G401 (cell line): ENCODE measurements at regions not wholly inside any gene's neighbourhood (a gene's known extent, or its start where the extent isn't known, plus 50 kb on each side); places are given as distances from the start of the nearest gene placed in this dataset.
"Not testable (repeated sequence)": the region's sequence is repeated elsewhere in the genome, so short reads cannot be mapped to it uniquely, and the experiment has no call there.

Experiments
- DNase-seq: peaks from one replicate; pipeline ENCODE4 v3.0.0-alpha.2; 2015; ENCODE audit warnings: low spot score
- in situ Hi-C: cut with HindIII; loops from 2 replicates; pipeline ENCODE4 v1.10.0; 2016; ENCODE audit warnings: low sequenced_read_pairs, mixed read lengths

DNA sequence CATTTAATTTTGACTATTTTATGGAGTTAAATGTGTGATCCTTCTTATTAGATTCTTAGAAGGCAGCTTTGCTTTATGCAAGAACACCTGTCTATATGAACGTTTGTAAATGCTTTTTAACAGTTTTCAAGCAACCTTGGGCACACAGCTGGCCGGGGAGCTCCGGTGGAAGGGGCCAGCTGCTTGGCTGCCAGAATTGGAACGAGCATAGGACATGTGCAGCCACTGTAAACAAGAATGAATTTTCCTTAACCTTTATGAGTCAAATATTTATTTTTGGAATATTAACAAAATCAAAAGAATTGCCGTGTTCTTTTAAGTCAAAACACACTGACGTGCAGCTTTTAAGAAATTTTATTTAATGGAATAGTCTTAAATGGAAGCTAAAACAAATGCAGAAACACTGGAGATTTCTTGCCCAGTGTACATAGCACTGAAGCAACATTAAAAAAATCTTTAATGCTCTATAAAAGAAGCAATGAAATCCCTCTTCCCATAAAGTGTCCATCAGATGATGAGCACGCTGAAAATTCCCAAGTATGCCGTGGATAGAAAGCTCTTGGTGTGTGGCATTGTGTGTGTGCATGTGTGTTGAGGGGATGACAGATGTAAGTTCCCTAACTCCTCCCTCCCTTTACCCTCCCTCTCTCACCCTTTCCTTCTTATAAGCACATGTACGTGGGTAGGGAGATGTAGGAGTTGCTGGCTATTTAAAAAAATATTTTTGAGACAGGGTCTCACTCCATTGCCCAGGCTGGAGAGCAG is 208.9 kb upstream of the EXOC2 start:
- in situ Hi-C loops: no loop called here
- no peak for DNase-seq

DNA sequence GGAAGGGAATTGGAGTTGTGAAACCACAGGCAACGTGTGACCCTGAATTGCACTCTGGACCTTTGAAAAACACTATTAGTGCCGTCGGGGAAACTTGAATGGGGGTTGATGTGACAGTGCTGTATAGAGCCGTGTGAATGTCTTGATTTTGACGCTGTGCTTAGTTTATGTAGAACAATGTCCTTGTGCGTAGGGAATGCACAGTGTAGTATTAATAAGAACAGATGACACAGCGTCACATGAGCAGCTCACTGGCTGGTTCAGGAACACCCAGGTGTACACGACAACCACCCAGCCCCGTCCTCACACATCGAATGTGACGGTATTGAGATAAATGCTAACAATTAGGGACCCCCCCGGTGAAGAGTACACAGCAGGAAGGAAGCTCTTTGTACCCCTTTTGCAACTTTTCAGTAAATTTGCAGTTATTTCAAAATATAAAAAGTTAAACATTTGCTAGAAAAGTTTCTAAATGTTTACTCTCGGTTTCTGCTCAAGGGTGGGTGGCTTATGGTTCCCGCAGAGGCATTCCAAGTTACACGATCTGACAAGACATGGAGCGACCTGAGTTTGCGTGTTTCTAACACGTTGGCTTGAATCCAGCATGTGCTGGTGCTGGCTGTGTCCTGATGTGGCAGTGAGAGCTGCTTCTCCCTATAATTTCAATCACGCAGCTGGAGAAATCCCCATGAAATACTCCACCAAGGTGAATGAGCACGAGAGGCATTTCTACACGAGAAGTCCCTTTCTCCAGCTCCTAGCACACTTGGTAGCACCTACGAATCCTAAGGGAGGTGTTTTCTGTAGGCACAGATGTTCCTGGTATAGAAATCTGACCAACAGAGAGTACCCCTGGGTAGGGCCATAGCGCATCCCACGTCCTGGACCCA is 208.0 kb upstream of the EXOC2 start:
- DNase-seq: no peak

DNA sequence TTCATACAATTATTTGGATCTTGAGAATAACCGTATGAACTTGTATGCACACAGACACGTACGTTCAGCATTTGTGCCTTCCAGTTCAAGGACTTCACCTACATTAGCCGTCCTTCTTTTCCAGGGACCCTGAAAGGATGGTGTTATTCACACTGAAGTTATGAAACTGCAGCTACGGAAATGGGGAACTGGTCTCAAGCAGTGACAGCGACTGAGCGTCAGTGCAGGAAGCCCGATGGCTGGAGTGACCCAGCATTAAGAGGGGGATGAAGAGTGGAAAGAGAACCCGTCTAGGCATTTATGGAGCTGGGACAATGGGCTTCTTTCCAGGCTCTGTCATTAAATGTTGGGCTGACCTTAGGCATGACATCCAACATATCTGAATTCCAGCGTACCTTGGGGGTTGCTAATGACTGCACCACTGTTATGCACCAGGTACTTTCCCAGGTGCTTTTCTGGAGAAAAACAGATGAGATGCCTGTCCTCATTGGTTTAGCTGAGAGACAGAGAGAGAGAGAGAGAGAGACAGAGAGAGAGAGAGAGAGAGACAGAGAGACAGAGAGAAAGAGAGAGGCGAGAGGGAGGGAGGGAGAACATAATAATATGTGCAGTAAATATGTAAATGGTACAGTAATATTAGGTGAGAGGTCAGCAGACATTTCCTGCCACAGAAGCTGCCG is 204.7 kb upstream of the EXOC2 start:
- in situ Hi-C loops: no loop called here
- no peak for DNase-seq

More for the DNA sequence above, 208.0 kb upstream of the EXOC2 start:
- in situ Hi-C loops: no loop called here

DNA sequence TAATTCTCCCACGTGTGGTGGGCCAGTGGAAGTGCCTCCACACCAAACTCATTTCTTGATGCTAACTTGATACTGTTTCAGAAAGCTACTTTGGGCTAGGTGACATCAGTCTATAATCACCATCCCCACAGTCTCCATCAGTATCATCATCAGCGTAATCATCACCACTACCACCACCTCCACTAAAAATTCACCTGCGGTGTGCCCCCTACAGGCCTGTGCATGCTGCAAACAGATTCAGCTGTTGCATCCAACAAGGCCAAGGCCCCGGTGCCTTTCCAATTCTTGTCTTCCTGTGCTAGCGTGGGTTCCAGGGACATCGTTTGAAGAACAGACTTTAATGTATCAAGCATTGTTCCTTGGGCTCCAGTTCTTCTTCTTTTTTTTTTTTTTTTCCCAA is 201.3 kb upstream of the EXOC2 start:
- in situ Hi-C loops: no loop called here
- no peak for DNase-seq

DNA sequence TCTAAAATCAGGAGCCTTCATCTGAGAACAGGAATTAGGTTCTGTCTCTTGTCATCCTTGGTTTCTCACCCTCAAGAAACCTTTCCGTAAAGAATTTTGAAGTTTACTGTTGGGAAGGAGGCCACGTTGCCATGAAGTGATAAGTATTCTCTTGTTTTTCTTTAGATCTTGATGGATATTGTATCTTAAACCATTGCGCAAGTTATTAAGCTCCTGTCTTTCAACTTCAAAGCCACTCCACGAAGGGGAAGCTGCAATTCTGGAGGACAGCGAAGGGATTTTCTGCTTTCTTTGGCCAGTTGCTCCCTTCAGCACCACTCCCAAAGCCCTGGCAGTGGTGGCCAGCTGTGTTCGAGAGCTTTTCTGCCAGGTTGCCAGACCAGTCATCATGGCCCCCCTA is 198.1 kb upstream of the EXOC2 start:
- DNase-seq: no peak
- in situ Hi-C loops: no loop called here

DNA sequence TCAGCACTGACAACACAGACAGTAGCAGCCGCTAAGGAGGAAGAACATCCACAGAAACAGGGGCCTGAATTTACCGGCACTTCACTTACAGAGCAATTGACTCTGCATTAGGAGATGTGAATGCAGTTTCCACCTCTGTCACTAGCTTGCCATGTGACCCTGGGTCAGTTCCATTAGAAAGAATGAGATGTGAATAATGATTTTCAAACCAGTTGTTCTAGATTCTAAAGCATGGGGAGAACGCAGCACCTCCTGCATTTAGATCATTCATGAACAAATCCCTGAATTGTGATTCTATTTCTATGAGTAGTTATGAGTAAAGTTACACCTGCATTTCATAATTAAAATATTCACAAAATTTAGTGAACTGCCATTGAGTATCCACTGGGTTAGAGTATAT is 197.3 kb upstream of the EXOC2 start:
- in situ Hi-C loops: no loop called here
- DNase-seq: no peak

DNA sequence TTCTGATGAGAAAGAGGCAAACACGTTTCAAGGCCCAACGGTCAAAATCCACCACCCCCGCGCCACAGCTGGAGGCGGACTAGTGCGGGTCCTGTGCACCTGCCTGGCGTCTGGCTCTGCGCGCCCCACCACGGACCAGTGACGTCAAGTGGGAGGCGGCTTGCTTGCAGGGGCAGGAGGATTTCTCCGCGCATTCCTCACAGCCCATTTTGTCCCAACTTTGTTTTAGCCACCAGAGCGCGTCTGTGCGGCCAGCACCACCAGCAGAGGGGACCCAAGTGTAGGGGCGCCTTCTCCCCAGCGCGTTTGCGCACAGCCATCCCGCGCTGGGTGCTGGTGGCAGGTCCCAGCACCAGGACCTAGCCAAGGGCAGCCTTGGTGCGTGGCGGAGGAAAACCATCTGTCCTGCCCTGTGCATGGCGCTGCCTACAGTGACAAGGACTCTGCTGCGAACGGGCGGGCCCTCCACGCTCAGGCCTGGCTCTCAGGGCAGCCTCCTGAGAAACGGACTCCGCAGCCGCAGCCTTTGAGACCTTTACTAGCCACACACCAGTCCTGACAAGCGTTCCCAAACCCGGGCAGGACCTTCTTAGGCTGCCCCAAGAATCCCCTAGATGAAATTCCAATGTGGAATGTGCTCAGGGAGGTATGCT is 194.8 kb upstream of the EXOC2 start:
- DNase-seq: no peak
- in situ Hi-C loops: no loop called here

DNA sequence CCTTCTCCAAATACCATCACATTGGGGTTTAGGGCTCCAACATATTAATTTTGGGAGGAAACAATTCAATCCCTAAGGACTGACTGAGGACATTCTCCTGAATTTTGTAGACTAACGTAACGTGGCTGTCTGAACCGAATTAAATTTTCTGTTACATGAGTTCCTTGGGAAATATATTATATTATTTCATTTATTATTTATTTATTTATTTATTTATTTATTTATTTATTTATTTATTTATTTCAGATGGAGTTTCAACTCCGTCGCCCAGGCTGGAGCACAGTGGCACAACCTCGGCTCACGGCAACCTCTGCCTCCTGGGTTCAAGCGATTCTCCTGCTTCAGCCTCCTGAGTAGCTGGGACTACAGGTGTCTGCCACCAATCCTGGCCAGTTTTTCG is 193.2 kb upstream of the EXOC2 start:
- in situ Hi-C loops, DNase-seq: not testable (repeated sequence)

DNA sequence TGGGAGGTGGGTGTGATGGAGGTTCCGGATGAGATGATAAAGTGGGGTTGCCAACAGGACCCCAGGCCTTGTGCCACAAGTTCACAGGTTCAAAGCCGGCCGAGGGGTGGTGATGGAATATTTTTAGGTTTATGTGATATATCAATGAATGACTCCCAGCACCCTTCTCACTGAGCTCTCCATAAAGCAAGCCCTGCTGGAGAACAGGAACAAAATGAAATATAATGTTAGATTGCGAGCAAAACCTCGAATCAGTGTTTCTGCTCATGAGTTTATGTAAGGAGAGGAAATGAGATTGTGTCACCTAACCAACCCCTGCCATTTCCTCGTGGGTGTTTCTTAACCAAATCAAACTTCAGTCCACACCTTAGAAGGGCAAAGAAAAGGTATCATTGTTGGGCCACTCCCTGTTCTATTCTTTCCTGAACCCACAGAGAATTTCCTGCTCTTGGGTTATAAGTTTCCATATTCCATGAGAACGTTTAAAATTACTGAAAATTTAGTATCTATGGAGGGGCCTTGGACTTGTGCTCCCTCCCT is 192.2 kb upstream of the EXOC2 start:
- DNase-seq: no peak
- in situ Hi-C loops: no loop called here

DNA sequence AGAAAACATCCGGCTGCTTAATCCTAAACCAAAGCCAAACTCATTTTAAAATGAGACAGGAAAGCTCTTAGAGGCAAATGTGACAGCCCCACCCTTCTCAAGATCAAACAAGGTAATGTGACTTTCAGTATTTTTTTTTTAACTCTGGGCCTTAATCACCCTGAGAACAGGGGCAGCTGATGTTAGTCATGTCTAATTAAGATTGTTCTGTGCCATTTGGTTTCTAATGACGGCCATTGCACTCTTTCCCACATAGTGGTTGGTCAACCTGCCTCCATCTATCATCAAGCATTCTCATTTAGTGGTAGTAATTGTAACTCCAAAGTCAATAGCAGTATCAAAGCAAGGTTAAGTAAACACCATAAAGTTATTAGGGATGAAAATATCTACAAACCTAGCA is 191.6 kb upstream of the EXOC2 start:
- in situ Hi-C loops: no loop called here
- no peak for DNase-seq

DNA sequence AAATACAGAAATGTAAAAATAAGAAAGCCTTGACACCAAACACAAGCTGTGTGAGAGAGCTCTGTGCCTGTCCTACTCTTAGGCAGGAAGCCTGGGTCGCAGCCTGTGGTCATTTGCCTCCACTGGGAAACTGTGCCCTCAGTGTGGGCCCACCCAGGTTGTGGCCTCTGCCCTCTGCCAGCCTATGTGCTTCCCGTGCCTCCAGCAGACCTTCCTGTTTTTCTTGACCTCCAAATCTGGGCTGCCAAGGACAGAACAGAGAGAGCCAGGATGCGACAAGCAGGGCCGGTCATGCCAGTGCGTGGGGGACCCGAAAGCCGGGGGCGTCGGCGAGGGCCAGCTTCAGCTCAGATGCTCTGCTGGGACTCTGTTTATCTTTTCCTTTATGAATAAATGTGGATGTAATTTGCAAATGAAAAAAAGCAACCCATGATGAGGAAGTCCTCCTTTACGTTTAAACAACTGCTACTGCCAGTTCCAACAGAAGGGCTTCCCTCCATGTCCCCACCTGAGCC is 189.2 kb upstream of the EXOC2 start:
- no peak for DNase-seq
- in situ Hi-C loops: no loop called here

DNA sequence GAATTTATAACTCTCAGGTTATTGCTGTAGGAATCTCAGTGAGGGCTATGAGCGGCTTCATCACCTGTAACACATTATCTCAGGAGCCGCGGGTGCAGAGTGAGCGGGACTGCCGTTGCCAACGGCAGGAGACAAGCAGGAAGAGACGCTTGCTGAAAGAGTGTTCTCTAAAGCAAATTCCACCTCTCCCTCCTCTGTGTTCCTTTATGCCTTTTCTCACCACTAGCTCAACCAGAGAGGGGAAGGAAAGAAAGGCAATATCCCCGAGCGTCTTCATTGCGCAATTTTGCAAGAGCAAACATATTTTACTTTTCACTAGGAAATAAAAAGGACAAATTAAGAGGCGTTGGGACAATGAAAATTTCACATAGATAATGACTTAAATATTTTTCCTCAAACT is 185.2 kb upstream of the EXOC2 start:
- DNase-seq: no peak
- in situ Hi-C loops: no loop called here

DNA sequence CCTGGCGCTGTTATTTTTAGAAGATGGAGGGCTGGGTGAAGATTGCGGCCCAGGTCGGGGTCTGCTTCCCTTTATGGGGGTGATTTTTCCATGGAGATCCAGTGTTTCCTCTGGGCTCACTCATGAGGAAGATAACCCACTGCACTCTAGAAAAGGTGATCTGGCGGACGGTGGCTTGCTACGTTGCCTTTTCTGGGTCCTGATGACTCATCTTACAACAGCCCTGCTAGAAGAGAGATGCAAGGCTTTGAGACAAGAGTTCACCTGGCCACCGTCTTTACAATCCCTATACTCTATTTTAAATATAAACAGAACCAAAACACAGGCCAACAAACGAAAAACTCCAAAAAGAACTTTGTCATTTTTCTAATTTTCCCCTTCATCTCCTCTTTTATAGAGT is 182.1 kb upstream of the EXOC2 start:
- in situ Hi-C loops: no loop called here
- no peak for DNase-seq

DNA sequence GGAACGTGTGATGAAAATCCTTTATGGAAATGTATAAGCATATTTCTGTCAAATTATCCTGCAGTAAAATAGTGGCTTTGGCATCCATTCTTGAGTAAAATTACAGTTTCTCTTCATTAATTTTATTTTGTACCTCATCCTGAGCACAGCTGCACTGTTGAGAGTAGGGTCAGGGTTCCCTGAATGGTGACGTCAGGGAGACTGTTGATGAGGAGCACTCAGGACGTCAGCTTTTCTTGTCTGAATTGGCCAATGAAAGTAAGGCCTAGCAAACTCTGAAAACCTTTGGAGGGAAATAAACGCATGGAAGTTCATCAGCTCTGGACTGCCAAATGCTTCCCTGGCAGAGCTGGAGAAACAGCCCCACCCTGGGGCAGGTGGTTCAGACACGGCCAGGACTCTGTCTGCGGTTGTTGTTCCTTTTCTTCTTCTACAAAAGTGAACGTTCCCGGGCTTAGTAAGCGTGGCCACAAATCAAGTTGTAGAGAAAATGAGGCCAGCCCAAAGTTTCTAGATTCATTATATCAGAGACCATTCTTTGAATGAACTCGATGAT is 179.7 kb upstream of the EXOC2 start:
- DNase-seq: no peak
- in situ Hi-C loops: no loop called here

DNA sequence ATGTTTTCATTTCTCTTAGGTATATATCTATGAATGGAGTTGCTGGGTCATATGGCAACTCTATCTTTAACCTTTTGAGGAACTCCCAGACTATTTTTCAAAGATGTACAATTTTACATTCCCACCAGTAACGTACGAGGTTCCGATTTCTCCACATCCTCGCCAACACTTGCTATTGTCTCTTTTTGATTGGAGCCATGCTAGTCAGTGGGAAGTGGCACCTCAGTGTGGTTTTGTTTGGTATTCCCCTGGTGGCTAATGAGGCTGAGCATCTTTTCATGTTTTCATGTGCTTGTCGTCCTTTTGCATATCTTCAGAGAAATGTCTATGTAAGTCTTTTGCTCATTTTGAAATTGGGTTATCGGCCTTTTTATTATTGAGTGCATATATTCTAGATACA is 178.6 kb upstream of the EXOC2 start:
- DNase-seq: no peak
- in situ Hi-C loops: no loop called here

DNA sequence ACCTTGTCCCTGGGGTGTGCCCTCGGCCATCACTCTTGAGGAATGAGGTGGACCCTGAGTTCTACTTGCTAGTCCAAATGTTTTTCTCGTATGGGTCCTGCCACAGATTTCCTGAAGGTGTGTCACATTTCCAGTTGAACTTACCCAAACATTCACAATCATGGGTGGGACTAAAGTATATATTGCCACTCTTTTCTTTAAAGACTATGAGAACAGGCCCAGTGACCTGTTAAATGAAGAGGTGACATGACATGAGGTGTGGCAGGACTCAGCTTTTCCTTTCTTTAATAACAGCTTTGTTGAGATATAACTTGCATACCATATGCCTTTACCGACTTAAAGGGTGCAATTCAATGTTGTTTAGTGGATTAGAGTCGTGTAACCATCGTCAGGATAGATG is 177.2 kb upstream of the EXOC2 start:
- DNase-seq: no peak
- in situ Hi-C loops: no loop called here

DNA sequence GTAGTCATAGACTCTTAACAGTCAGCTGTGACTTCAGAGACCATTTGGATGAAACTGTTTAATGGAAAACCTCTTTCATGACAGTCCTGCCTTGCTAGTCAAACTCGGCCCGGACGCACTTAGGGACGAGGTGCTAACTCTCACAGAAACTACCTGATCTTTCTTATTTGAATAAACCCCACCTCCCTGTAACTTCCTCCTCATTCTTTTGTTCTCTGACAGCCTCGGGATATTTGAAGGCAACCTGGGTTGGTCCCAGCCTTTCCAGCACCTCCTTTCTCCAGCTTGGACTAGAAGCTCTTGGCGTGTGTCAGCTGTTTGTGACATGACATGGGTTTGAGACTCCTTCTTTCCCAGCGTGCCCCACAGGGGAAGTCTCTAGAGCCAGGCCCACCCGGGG is 175.3 kb upstream of the EXOC2 start:
- no peak for DNase-seq
- in situ Hi-C loops: no loop called here

DNA sequence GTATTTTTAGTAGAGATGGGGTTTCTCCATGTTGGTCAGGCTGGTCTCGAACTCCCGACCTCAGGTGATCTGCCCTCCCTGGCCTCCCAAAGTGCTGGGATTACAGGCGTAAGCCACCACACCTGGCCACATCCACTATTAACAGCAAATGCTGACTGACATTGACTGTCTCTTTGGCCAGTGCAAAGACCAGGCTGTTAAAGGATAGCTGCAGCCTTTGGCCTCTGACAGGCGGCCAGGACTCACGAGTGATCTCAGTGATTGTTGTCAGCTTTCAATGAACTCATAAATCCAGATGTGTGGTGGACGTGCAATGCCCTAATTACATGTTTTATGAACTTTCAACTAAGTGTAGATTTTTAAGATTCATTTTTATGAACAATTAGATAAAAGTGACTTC is 174.4 kb upstream of the EXOC2 start:
- no peak for DNase-seq
- in situ Hi-C loops: no loop called here

DNA sequence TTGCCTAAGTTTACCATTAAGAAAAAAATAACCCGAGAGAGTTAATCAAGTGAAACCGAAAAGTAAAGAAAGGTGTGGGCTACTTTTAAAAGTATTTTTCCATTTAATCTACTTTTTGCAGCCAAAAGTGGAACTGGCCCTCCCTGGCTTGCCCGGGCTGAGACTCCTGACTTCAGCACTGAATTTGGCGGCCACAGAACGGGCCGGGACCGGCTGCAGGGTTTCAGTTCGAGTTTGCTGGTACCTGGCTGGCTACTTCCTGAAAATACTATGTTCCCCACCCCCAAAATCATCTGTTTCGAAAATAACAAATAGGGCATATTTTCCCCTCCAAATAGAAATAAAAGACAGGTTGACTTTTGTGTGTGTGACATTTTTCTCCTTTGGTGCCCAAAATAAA is 173.4 kb upstream of the EXOC2 start:
- in situ Hi-C loops: no loop called here
- no peak for DNase-seq
